ENCODE measurements at regions not wholly inside any gene's neighbourhood (a gene's known extent, or its start where the extent isn't known, plus 50 kb on each side); places are given as distances from the start of the nearest gene placed in this dataset.

DNA sequence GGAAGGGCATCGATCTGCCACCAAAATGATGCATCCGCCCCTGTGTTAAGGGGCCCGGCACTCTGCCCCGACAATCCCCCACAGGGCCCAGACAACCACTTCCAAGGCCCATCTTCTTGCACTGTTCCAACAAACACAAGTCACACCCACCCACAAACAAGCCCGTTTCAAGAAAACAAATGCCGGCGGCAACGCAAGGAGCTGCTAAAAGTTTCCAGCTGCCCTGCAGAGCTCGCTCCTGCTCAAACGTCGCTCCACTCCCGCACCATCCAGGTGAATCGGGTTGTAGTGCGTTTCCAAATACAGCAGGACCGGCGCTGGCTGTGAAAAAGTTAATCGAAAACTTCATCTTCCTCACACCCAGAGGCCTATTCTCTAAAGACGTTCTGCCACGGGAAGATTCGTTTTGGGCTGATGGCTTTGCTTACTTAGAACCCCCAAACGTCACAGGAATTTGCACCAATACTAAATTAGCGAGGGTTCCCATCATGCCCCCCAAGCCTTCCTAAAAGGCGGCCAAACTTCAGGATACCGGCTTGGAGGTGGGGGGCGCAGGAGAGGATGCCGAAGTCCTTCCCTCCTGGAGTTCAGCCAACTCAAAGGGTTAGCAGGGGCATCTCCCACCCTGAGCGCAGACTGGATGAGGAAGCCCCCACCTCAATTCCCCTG is 107.4 kb upstream of the DOCK9 start:
- Mint-ChIP-seq H3K4me3 (ENCODE audit: unreplicated experiment) (peak overlapping the region; percentile 63), H3K4me1 (ENCODE audit: unreplicated experiment) (peaks cover 14% of the 10 kb centered on the region), H3K27me3 (ENCODE audit: unreplicated experiment) (no peaks in the 10 kb centered on the region), H3K27ac (ENCODE audit: unreplicated experiment) (no peak overlapping the region), H3K36me3 (ENCODE audit: unreplicated experiment) (no peaks in the 10 kb centered on the region), H3K9me3 (ENCODE audit: unreplicated experiment) (no peaks in the 10 kb centered on the region)
- TF ChIP-seq CTCF (IDR thresholded peaks at IDR 0.05): no peak
- no peak for DNase-seq (ENCODE audit: extremely low spot score, unreplicated experiment)

GRCh38 chr13:99085808-99086266 is 108.0 kb upstream of the DOCK9 start:
- TF ChIP-seq CTCF (IDR thresholded peaks at IDR 0.05): no peak
- no peaks in the 10 kb centered on the region for H3K9me3 Mint-ChIP-seq (ENCODE audit: unreplicated experiment)
- no peaks in the 10 kb centered on the region for H3K27me3 Mint-ChIP-seq (ENCODE audit: unreplicated experiment)
- H3K4me1 Mint-ChIP-seq (ENCODE audit: unreplicated experiment): peaks cover 14% of the 10 kb centered on the region
- H3K4me3 Mint-ChIP-seq (ENCODE audit: unreplicated experiment): peak overlapping the region; percentile 63
- no peaks in the 10 kb centered on the region for H3K36me3 Mint-ChIP-seq (ENCODE audit: unreplicated experiment)
- no peak overlapping the region for H3K27ac Mint-ChIP-seq (ENCODE audit: unreplicated experiment)
- DNase-seq (ENCODE audit: extremely low spot score, unreplicated experiment): peak; percentile 88

DNA sequence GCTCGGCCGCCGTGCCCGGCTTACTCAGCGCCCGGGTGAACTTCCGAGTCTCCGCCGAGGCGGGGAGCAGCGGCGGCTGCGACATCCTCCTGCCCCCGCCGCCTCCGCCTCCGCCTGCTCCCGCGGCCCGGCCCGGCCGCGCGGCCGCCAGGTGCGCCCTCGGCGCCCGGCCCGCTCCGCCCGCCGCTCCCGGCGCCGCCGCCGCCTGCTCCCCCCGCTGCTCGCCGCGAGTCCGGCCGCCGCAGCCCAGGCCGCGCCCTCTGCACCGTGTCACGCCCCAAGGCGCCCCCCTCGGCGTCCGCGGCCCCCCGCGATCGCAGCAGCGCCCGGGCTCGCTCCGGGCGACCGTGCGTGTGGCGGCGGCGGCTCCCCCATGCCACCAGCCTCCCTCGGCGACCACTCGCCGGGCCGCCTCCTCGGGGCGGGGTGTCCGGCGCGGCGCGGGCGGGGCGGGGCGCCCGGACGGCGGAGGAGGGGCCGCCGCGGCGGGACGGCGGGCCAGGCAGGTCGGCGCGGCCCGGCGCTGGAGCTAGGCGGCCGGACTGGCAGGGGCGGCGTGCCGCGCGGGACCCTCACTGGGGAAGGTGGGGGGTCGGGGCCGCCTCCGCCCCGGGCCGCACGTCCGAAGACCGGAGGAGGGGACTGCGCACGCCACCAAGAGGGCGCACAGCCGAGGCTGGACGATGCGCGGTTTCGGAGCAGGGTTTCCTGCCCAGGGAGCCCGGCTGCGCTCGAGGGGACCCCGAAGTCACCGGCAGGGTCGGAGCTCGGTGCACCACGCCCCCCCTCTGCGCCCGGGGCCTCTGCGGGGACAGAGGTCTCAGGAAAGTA is 108.6 kb upstream of the DOCK9 start:
- no peaks in the 10 kb centered on the region for H3K9me3 Mint-ChIP-seq (ENCODE audit: unreplicated experiment)
- peak; percentile 85 for DNase-seq (ENCODE audit: extremely low spot score, unreplicated experiment)
- TF ChIP-seq CTCF (IDR thresholded peaks at IDR 0.05): no peak
- peak overlapping the region; percentile 63 for H3K4me3 Mint-ChIP-seq (ENCODE audit: unreplicated experiment)
- H3K27ac Mint-ChIP-seq (ENCODE audit: unreplicated experiment): no peak overlapping the region
- H3K36me3 Mint-ChIP-seq (ENCODE audit: unreplicated experiment): no peaks in the 10 kb centered on the region
- peaks cover 14% of the 10 kb centered on the region for H3K4me1 Mint-ChIP-seq (ENCODE audit: unreplicated experiment)
- H3K27me3 Mint-ChIP-seq (ENCODE audit: unreplicated experiment): peaks cover 3% of the 10 kb centered on the region

DNA sequence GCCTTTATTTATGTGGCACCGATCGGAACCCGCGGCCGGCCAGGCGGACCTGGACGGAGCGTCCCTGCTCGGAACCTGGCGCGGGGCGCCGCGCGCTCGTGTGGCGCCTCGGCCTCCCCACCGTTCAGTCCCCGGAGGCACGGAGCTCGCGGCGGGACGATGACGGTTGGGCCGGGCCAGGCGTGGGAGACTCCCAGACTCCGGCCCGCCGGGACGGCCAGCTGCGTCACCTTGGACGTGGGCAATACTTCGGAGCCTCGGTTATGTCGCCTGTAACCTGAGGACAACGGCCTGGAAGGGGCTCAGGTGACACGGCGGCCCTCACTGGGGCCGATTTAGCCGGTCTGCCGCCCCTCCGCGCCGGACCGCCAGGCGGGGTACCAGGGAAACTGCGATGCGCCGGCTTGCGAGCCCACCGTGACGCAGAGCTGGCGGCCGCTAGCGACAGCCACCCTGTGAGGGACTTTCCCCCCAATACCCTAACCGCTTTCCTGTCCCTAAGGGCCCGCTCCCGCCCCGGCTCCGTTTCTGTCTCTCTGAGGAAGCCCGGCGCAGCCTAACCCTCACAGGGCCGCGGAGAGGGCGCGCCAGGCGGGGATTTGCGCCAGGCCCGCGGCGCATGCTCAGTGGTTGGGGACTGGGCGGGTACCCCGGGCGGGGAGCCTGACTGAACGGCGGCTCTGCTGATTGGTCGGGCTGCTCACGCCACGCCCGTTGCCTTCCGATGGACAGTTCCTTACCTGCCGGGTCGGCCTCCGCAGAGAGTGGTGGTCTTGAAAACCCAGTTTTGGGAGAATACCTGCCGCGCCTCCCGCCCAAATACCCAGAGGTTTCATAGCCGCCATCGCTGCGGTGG is 109.5 kb upstream of the DOCK9 start:
- Mint-ChIP-seq H3K4me3 (ENCODE audit: unreplicated experiment) (peak overlapping the region; percentile 97), H3K4me1 (ENCODE audit: unreplicated experiment) (peaks cover 14% of the 10 kb centered on the region), H3K9me3 (ENCODE audit: unreplicated experiment) (no peaks in the 10 kb centered on the region), H3K27ac (ENCODE audit: unreplicated experiment) (peak overlapping the region; percentile 89), H3K27me3 (ENCODE audit: unreplicated experiment) (peaks cover 11% of the 10 kb centered on the region), H3K36me3 (ENCODE audit: unreplicated experiment) (no peaks in the 10 kb centered on the region)
- peak; percentile 96 for DNase-seq (ENCODE audit: extremely low spot score, unreplicated experiment)
- peak; percentile 51 for TF ChIP-seq CTCF (IDR thresholded peaks at IDR 0.05)

Data from osteocyte (in vitro differentiated cells).